DMS53 treated with DMSO at 0.1 percent for 48 hours (cell line): ENCODE measurements at regions not wholly inside any gene's neighbourhood (a gene's known extent, or its start where the extent isn't known, plus 50 kb on each side); places are given as distances from the start of the nearest gene placed in this dataset.
"Not testable (repeated sequence)": the region's sequence is repeated elsewhere in the genome, so short reads cannot be mapped to it uniquely, and the experiment has no call there.

Experiments
- DNase-seq: peaks from one replicate; lab custom pipeline; 2025; ENCODE audit not compliant: unreplicated experiment; lab: John Stamatoyannopoulos, UW

DNA sequence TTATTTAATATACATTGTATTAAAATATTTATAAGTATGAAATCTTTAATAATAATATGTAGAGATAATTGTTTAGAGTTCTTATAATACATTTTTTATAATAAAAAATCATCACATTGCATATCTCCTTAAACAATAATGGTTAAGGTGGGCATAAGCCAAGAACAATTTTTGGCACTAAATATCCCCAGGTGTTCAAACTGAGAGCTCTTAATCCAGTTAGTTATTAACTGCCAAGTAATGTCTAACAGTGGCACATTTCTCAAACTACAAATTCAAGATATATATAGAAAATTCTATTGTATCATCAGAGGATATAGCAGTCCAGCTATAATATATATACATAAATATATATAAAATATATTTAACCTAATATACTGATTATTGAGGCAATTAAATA is 680.8 kb downstream of the SI start:
- DNase-seq: no peak

DNA sequence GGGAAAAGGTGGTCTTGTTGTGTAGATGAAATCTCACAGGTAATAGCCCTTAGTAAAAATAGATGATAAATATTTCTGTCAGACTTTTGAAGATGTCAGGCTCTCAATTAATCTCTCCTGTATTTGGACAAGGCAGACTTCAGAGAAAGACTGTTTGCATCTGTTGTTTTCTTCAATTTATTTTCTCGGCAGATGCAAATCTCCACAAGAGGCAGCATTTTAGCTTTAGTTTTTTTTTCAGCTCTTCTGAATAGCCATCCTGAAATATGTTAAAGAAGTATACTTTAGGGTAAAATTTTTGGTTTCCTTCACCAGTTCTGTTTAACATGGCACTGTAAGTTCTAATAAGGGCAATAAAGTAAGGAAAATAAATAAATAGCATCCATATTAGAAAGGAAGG is 685.1 kb downstream of the SI start:
- DNase-seq: no peak

DNA sequence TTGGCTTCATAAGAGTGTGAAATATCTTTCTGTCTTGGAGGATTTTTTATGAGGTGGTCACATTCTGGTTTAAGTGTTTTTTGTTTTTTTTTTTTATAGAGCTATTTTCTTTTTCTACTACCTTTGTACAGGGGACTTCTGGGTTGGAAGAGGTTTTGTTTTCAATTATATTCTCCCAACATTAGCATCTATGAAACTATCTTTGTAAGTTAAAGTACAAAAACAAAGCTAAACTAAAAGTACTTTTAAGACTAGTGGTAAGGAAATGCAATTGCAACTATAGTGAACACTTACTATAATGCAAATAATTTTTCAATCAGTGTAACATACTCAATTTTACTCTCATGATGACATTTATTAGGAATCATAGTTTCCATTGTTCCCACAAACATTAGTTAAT is 688.2 kb downstream of the SI start:
- no peak for DNase-seq

DNA sequence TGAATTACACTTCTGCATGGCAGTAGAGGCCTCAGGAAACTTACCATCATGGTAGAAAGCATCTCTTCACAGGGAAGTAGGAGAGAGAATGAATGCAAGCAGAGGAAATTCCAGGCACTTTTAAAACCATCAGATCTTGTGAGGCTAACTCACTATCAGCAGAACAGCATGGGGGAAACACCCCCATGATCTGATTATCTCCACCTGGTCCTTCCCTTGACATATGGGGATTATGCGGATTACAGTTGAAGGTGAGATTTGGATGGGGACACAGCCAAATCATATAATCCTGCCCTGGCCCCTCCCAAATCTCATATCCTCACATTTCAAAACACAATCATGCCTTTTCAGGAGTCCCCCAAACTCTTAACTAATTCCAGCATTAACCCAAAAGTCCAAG is 691.1 kb downstream of the SI start:
- DNase-seq: no peak

DNA sequence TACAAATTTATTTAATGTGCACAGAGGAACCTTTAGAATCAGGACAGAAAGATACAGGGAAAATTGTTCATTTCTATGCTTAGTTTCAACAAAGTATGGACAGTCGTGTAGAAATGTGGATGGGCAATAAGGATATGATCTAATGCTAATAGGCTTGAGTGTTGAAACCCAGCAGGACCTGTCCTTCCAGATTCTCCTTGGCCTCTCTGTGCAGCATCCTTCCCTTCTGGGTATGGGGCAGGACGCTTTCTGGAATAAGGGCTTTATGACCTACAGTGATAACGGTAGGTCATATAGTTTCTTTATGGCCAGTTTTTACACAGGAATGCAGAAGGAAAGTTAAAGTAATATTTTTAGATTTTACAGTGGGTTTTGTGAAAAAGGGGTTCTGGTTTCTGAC is 698.1 kb downstream of the SI start:
- no peak for DNase-seq

DNA sequence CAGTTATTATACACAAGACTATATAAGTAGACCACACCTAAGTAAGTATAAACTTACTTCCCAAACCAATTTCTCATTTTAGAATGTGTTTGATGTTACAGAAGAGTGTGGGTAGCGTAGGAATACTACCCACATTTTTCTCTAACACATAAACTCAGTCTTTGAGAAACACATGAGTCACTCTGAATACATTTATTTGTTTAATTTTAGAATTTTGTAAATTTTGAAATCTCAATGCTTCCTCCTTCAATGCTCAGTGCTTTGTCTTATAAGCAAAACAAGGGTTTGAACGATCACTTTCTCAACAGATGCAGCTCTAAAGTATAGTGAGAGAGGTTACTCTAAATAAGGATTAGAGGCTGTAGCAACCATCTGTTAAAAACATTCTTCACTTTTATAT is 700.8 kb downstream of the SI start:
- no peak for DNase-seq

DNA sequence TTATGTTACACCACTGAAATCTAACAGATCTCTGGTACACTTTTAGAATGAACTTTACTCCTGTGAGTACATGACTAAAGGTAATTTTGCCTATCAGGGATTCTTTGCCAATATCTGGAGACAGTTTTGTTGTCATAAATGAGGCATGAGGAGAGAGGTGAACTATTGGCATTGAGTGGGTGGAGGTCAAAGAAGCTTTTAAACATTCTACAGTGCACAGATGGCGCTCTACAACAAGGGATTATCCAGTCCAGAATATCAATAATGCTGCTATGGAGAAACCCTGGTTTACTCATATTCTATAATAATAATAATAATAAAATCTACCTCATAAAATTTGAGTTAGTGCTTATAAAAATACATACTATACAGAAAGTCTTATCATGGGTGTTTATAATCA is 702.3 kb downstream of the SI start:
- DNase-seq: no peak

DNA sequence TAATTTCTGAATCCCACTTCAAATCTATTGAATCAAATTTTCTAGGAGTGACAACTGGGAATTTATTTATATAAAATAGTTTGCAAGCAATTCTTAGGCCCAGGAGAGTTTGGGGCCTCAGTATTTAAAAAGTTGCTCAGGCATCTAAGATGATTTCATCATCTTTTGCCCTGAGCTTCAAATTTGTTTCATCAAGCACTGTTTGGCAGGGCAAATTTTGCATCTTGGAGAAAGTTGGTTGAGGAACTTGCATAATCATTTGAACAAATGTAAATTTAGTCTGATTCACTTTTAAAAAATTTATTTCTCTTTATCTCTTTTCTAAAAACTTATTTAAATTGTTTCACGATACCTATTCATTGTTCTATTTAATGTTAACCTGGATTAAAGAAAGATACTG is 702.8 kb downstream of the SI start:
- DNase-seq: no peak

DNA sequence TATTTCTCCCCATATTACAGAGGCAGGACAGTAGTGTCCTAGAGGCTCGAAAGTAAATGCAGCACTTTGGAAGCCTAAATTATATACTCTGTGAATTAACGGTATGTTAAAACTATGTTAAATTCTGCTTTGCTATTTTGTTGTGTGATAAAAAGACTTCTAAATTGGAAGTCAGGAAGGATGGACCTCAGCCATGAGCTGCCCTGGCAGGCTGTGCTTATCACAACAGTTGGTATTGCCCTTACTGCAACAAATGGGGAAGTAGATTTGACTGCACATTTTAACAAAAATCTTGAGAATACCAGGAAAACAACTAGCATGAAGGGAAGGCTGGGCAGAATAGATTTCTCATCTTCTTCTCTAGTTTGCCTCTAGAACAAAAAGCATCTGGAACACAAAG is 706.6 kb downstream of the SI start:
- no peak for DNase-seq

DNA sequence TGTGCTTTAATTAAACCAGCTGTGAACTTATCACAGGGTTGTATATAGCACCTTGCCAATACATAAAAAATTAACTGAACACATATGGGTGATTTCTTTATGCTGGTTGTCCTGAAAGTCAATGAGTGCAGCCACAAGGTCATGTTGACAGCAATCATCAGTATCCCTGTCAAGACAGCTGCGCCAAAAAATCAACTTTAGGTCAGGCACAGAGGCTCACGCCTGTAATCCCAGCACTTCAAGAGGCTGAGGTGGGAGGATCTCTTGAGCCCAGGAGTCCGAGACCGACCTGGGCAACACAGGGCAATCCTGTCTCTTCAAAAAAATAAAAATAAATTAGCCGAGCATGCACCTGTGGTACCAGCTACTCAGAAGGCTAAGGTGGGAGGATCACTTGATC is 707.3 kb downstream of the SI start:
- no peak for DNase-seq

DNA sequence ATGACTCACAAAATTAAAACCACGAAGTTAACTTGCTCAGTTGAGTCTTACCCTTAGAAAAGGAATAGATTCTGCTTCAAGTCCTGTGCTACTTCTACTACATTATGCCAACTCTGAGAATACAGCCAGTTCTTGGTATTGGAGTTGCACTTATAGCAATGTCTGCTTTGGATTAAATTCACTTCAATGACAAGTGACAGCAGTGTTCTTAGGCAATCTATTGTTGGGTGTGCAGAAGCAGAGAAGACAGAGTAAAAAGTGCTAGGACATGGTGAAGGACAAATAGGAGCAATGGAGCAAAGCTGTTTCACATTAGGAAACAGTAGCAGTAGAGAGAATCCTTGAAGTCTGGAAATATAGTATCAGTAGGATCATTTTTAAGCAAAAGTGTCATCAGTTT is 713.1 kb downstream of the SI start:
- DNase-seq: no peak

DNA sequence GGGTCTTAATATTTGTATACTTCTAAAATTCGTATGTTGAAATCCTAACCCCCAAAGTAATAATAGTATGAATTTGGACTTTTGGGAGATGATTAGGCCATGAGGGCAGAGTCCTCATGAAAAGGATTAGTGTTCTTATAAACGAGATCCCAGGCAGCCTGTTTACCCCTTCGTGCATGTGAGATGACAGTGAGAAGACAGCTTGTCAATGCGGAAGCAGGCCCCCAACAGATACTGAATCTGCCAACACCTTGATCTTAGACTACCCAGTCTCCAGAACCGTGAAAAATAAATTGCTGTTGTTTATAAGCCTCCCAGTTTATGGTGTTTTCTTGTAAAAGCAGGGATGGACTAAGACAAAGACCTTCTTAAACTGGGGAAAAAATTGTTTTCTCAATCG is 714.2 kb downstream of the SI start:
- no peak for DNase-seq

DNA sequence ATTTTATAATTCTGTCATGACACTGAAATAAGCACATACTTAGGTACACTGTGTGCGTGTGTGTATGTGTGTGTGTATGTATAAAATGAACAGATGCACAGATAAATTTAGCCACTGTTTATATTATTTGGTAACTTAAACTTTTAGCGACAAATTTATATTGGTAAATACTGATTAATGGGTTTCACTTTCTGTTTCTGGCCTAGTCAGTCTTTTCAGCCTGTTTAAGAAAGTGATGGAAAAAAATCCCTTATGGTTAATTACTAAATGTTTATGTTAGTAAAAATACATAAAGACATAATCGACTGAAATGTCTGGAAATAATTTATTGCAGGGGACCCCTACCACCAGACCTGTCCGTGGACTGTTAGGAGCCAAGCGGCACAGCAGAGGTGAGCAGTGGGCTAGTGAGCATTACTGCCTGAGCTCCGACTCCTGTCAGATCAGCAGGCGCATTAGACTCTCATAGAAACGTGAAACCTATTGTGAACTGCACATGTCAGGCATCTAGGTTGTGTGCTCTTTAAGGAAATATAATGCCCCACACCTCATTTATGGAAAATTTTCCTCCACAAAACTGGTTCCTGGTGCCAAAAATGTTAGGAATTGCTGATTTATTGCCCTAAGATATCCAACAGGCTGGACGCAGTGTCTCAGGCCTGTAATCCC is 717.4 kb downstream of the SI start:
- DNase-seq: no peak

DNA sequence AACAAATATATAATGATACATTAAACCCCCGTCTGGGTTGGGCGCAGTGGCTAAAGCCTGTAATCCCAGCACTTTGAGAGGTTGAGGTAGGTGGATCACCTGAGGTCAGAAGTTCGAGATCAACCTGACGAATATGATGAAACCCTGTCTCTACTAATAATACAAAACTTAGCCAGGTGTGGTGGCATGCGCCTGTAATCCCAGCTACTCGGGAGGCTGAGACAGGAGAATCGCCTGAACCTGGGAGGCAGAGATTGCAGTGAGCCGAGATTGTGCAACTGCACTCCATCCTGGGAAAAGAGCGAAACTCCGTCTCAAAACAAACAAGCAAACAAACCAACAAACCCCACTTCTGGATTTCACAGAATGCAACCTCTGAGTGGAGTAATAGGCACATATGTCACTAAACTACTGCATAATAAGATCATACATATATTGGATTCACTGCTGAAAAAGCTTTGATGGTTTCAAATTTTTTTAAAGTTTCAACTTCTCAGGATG is 718.2 kb downstream of the SI start:
- DNase-seq: no peak

DNA sequence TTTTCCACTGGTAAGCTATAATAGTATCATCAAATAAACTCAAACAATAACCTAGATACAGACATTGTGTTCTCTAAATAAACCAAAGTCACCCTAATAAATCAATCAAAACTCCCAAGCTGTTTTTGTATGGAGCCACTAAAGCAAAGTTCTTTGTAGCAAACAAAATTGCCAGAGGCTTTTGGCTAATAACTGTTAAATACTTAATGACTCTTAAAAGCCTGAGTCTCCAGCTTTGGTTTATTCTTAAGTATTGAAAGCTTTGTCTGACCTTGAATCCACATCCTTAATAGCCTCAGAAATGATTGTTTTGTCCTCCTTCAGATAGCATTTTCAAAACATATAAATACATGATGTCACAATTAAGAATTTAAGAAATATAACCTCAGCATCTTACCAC is 725.3 kb downstream of the SI start:
- DNase-seq: no peak

DNA sequence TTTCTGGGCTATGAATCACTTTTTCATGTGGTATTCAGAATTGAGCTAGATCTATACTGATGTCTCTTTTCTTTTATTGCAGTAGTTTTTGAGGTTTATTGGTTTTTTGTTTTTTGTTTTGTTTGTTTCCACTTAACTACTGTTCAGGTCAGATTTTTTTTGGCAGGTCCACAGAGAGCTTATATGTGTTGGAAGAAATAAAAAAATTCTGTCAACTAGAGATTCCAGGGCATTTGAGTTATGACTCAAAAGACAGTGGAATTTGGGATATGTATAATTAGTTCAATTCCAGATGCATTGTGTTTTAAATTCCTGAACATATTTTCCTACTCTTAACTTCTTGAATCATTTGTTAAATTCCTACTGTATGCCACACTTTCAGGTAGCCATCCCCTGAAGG is 727.2 kb downstream of the SI start:
- DNase-seq: no peak

DNA sequence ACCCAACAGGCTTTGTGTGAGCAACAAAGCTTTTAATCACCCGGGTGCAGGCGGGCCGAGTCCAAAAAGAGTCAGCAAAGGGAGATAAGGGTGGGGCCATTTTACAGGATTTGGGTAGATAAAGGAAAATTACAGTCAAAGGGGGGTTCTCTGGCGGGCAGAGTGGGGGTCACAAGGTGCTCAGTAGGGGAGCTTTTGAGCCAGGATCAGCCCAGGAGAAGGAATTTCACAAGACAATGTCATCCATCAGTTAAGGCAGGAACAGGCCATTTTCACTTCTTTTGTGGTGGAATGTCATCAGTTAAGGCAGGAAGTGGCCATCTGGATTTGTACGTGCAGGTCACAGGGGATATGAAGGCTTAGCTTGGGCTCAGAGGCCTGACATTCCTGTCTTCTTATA is 736.1 kb downstream of the SI start:
- not testable (repeated sequence) for DNase-seq

DNA sequence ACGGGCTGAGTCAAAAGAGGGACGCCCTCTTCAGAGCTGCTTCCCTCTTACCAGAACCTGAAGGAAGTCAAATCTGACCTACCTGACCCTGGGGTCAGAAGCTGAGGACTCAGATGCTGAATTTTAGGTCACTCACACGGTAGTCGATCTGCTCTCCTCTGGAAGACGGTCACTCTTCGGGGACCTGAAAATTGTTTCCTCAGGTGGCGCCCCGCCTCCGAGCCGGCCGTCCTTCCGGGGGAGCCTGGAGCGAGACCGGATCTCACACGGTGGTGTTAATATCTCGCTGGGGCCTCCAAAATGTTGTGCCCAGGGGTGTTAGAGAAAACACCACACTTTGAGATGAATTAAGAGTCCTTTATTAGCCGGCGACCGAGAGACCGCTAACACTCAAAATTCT is 737.2 kb downstream of the SI start:
- no peak for DNase-seq

DNA sequence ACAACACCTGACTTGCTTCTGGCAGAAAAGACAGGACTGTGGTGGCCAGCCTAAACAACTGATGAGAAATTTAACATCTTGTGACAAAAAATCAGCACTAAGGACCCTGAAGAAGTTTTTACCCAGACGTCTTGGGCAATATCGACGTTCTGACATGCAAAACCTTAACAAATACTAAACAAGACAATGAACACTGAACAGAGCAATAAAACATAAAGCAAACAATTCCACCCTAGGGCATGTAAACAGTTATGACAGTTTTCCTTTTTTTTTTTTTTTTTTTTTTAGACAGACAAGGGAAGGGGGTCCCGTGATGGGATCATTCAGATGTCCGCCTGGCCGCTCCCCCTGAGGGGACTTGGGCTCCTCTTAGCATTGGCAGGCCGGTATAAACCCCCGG is 738.0 kb downstream of the SI start:
- DNase-seq: no peak

DNA sequence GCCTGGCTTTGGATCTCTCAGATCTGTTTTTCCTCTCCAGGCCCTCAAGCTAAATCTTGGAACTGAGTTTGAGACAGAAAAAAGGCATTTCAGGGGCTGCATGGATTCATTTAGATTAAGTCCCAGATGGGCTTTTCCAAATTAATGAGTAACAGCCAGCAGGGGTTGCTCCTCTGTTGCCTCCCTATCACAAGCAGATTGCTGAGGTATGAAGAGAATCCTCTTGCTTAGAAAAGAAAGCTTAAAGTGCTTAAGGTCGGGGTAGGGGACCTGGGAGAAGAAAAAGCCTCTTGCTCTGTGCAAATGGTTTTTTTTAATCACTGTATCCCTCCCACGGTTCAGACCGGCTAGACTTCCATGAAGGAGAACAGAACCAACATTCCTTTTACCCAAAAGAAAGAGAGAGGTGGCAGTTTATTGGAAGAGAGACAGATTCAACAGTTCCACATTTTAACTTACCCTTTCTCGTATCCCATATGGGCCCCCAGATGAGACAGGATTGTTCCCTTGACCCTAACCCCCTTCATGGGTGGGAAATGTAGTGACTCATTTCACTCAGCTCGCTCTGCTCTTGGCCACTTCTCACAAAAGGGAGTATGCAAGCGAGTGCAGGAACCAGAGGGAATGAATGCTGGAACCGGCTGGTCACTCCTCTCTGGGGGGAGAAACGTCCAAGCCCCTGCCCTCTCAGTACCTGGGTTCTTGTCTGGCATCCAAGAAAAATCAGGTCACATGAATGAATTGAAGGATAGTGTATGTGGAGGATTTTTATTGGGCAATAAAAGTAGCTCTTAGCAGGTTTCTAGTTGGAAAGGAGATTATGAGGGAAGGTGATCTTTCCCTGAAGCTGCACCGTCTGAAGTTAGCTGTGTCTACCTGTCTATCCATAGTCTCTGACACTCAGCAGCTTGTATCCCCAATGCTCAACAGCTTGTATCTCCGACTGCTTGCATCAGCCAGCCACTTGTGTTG is 745.2 kb downstream of the SI start:
- DNase-seq: no peak

DNA sequence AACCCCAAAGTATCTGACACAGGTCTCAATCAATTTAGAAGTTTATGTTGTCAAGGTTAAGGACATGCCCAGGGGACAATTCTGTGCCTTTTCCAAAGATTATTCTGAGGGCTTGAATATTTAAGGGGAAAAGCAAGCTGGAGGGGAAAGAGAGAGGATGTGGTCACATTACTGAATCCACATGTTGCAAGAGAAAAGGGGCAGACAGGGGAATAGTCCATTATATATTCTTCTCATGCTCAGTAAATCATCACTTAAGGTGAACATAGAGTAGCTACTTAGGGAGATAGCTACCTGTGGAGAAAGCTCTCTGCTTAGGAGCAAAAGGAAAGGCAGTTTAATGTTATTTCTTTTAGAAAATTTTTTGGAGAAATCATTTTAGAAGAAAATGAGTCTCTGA is 751.6 kb downstream of the SI start:
- DNase-seq: no peak

DNA sequence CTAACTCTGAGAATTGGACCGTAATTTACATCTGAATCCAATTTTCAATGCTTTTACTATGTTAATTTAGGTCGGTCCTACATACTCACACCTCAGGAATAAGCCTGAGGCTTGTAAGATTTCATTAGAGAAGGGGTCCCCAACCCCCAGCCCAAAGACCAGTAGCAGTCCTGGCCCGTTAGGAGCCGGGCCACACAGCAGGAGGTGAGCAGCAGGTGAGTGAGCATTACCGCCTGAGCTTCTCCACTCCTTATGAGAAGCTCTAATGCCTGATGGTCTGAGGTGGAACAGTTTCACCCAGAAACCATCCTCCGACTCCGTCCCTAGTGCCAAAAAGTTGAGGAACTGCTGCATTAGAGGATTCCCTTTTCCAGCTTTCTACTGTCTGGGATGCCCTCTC is 757.3 kb downstream of the SI start:
- no peak for DNase-seq
